ENCODE measurements at regions not wholly inside any gene's neighbourhood (a gene's known extent, or its start where the extent isn't known, plus 50 kb on each side); places are given as distances from the start of the nearest gene placed in this dataset.

GRCh38 chr2:77642339-77642738, 120.2 kb upstream of the LRRTM4 start:
- no TSS peak for BruUV-seq (replicated peaks)
- Histone ChIP-seq H2AFZ (replicated peaks; ENCODE audit: low read length, poor library complexity) (no peak overlapping the region), H3K14ac (replicated peaks; ENCODE audit: low read depth, low read length) (no peak overlapping the region), H2AK9ac (replicated peaks; ENCODE audit: low read depth, low read length, poor library complexity) (no peak overlapping the region), H2BK5ac (ENCODE audit: low read depth, low read length, poor library complexity, severe bottlenecking) (no peak overlapping the region), H3K56ac (ENCODE audit: extremely low read depth, insufficient read depth, low read length) (no peak overlapping the region), H3K4me2 (ENCODE audit: low read depth, low read length) (no peak overlapping the region), H4K5ac (ENCODE audit: low read depth, low read length) (no peak overlapping the region), H3K4ac (ENCODE audit: low read depth, low read length) (no peak overlapping the region), H2BK20ac (ENCODE audit: low read depth, low read length) (no peak overlapping the region), H2AK5ac (ENCODE audit: low read depth, low read length) (no peak overlapping the region), H2BK15ac (ENCODE audit: low read depth, low read length) (no peak overlapping the region), H4K8ac (ENCODE audit: low read depth in 2 of 2, low read length in 2 of 2) (no peak overlapping the region), H3K23ac (ENCODE audit: low read depth, low read length) (no peak overlapping the region), H3K4me1 (ENCODE audit: control insufficient read depth, insufficient read depth, low read length) (no peaks in the 10 kb centered on the region), H4K91ac (ENCODE audit: insufficient read depth, low read depth, low read length) (no peak overlapping the region), H3K4me3 (ENCODE audit: insufficient read depth, low read depth, low read length) (no peak overlapping the region), H3K27me3 (ENCODE audit: control insufficient read depth, insufficient read depth, low read length) (no peaks in the 10 kb centered on the region), H3K9ac (ENCODE audit: low read depth, low read length) (no peak overlapping the region), H3K36me3 (ENCODE audit: control insufficient read depth, insufficient read depth, low read length) (no peaks in the 10 kb centered on the region), H4K20me1 (ENCODE audit: insufficient read depth, low read length) (no peaks in the 10 kb centered on the region), H2BK120ac (ENCODE audit: low read depth, low read length) (no peak overlapping the region), H3K9me3 (ENCODE audit: control insufficient read depth, insufficient read depth, low read length) (peaks cover 16% of the 10 kb centered on the region), H3K18ac (ENCODE audit: low read depth, low read length) (no peak overlapping the region), H3K9me1 (ENCODE audit: insufficient read depth, low read length) (no peaks in the 10 kb centered on the region), H3K27ac (ENCODE audit: insufficient read depth, low read length) (no peak overlapping the region), H3K79me1 (ENCODE audit: low read depth in 1 of 2, low read length in 2 of 2) (no peaks in the 10 kb centered on the region)
- dilution Hi-C loops (cut with HindIII; ENCODE audit: low sequenced_read_pairs, unreplicated experiment) (no loop called here), intact Hi-C loops (cut with micrococcal nuclease) (no loop called here), in situ Hi-C loops (cut with MboI; ENCODE audit: low sequenced_read_pairs) (no loop called here)
- ChIA-PET POLR2A (ENCODE audit: unreplicated experiment) (no interaction called here), CTCF (no interaction called here)
- WGBS, 2 experiments (ENCODE audit: extremely low coverage in 2 of 2, insufficient read length in 1 of 2), result 80% methylated on average over 1 of the region's 1 CpG; no CpG with 5 or more reads in 1 of the 2 experiments
- TF ChIP-seq MXI1 (IDR thresholded peaks at IDR 0.05; ENCODE audit: borderline replicate concordance, low read depth, low read length), result no peak
- TF ChIP-seq FOS (IDR thresholded peaks at IDR 0.05; ENCODE audit: low read depth, low read length), result no peak
- ATAC-seq (ENCODE audit: low read depth) (no peak), DNase-seq (no peak)

All from IMR-90 (cell line).